ENCODE measurements at regions not wholly inside any gene's neighbourhood (a gene's known extent, or its start where the extent isn't known, plus 50 kb on each side); places are given as distances from the start of the nearest gene placed in this dataset.

DNA sequence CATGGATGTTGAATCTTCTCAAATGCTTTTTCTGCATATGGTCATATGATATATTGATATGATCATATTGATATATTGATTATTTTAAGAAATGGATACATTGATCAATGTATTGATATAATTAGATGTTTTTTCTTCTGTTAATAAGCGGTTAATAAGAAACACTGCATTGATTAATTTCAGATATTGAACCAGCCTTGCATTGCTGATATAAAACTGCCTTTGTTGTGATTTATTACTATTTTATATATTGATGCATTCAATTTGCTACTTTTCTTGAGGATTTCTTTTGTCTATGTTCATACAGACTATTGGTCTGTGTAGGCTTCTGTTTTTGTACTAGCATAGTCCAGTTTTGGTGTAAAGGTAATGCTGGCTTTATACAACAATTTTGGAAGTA, 79.7 kb upstream of the ELN start:
- H3K4me3 ChIP-seq (replicated peaks in 1 of 3; ENCODE audit: insufficient read depth in 1 of 3, low read depth in 2 of 3, low read length in 3 of 3): no peak overlapping the region
- CTCF ChIA-PET (ENCODE audit: low intra/inter-chr PET ratio, low total read pairs): no interaction called here
- TF ChIP-seq SAFB2 (CRISPR knock-in tag; IDR thresholded peaks at IDR 0.05; ENCODE audit: borderline replicate concordance, low read depth) (no peak), NPAS2 (CRISPR knock-in tag; IDR thresholded peaks at IDR 0.05; ENCODE audit: borderline replicate concordance) (no peak), ZNF615 (CRISPR knock-in tag; IDR thresholded peaks at IDR 0.05; ENCODE audit: borderline replicate concordance) (no peak)
- no peaks in the 10 kb centered on the region for H3K4me1 ChIP-seq (ENCODE audit: insufficient read depth, low read length)
- no peak for ATAC-seq
- peaks cover 5% of the 10 kb centered on the region; the same call in 1 of the 2 replicates for H3K9me3 ChIP-seq (ENCODE audit: low read length)
- 58% methylated on average over 1 of the region's 1 CpG for WGBS (ENCODE audit: low lambda C conversion rate)
- H3K9ac ChIP-seq (ENCODE audit: insufficient read depth, low read depth, low read length): no peak overlapping the region
- POLR2A ChIA-PET: no interaction called here
- no peaks in the 10 kb centered on the region for H3K27me3 ChIP-seq (ENCODE audit: control insufficient read depth in 1 of 2, insufficient read depth in 2 of 2, low read length in 2 of 2)
- in situ Hi-C loops (cut with HindIII; ENCODE audit: extremely low pct_ligation_motif_present, low pct_unique_long_range_greater_than_20kb) (no loop called here), intact Hi-C loops (cut with micrococcal nuclease; ENCODE audit: unreplicated experiment) (no loop called here)
- no peak for DNase-seq (ENCODE audit: low spot score)
- H3K27ac ChIP-seq (ENCODE audit: extremely low read length, insufficient read depth, low read length): no peak overlapping the region
- no peak for FAIRE-seq
- no peaks in the 10 kb centered on the region for H3K79me2 ChIP-seq (ENCODE audit: insufficient read depth, low read length)
- no peak overlapping the region for H3K4me2 ChIP-seq (ENCODE audit: low read depth, low read length)
- no peaks in the 10 kb centered on the region for H3K36me3 ChIP-seq (replicated peaks in 1 of 2; ENCODE audit: control insufficient read depth in 1 of 2, insufficient read depth in 2 of 2, low read length in 2 of 2)
- H2AFZ ChIP-seq (ENCODE audit: low read length): no peak overlapping the region
- no peaks in the 10 kb centered on the region for H4K20me1 ChIP-seq (ENCODE audit: insufficient read depth, low read length)
- BruUV-seq (replicated peaks): no TSS peak

DNA sequence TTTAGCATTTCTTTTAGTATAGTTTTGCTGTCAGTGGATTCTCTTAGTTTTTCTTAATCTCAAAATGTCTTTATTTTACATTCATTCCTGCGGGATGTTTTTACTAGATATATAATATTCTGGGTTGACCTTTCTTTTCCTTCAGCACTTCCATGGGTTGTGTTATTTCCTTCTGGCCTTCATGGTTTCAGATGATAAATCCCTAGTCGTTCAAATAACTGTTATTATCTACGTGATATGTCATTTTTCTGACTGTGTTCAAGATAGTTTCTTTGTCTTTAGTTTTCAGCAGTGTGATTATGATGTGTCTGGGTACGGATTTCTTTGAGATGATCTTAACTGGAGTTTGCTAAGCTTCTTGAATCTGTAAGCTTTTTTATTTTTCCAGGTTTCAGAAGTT, 75.7 kb upstream of the ELN start:
- no peak for TF ChIP-seq ATF7-NPFF (CRISPR knock-in tag; IDR thresholded peaks at IDR 0.05; ENCODE audit: low read depth)
- no peak for TF ChIP-seq TP53 (CRISPR knock-in tag; conservative IDR thresholded peaks at IDR 0.05)
- no peak for TF ChIP-seq ZNF431 (CRISPR knock-in tag; IDR thresholded peaks at IDR 0.05; ENCODE audit: borderline replicate concordance, low read depth)
- no peak for TF ChIP-seq ZFP36L2 (CRISPR knock-in tag; IDR thresholded peaks at IDR 0.05)
- TF ChIP-seq PRPF4 (IDR thresholded peaks at IDR 0.05; ENCODE audit: low read depth, low read length, poor library complexity, severe bottlenecking): no peak
- TF ChIP-seq HOXA9 (CRISPR knock-in tag; IDR thresholded peaks at IDR 0.05; ENCODE audit: borderline replicate concordance): no peak
- TF ChIP-seq RCOR2 (CRISPR knock-in tag; IDR thresholded peaks at IDR 0.05): no peak
- no peak for TF ChIP-seq ZSCAN20 (CRISPR knock-in tag; IDR thresholded peaks at IDR 0.05; ENCODE audit: borderline replicate concordance)
- TF ChIP-seq, protein P1, sequence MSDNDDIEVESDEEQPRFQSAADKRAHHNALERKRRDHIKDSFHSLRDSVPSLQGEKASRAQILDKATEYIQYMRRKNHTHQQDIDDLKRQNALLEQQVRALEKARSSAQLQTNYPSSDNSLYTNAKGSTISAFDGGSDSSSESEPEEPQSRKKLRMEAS (IDR thresholded peaks at IDR 0.05): no peak
- no peak for TF ChIP-seq MAZ (IDR thresholded peaks at IDR 0.05; ENCODE audit: borderline replicate concordance, low read depth, low read length)
- TF ChIP-seq MAZ (CRISPR knock-in tag; IDR thresholded peaks at IDR 0.05; ENCODE audit: low read depth): no peak
- TF ChIP-seq PCBP1 (IDR thresholded peaks at IDR 0.05; ENCODE audit: borderline replicate concordance, low read depth, low read length): no peak
- intact Hi-C loops (cut with micrococcal nuclease; ENCODE audit: unreplicated experiment) (loop anchor here (10.0 kb wide), 1 partner anchor 57 kb away; no protein-coding TSS in a partner anchor), in situ Hi-C loops (cut with HindIII; ENCODE audit: extremely low pct_ligation_motif_present, low pct_unique_long_range_greater_than_20kb) (no loop called here)
- Histone ChIP-seq H3K4me3 (replicated peaks in 1 of 3; ENCODE audit: insufficient read depth in 1 of 3, low read depth in 2 of 3, low read length in 3 of 3) (no peak overlapping the region), H3K9me3 (ENCODE audit: low read length) (no peaks in the 10 kb centered on the region), H3K79me2 (ENCODE audit: insufficient read depth, low read length) (no peaks in the 10 kb centered on the region), H3K27me3 (ENCODE audit: control insufficient read depth in 1 of 2, insufficient read depth in 2 of 2, low read length in 2 of 2) (0 out of 5 replicates have a peak, but pooled peaks cover 0 to 6% of the 10 kb centered on the region in 2 experiments), H4K20me1 (ENCODE audit: insufficient read depth, low read length) (no peaks in the 10 kb centered on the region), H3K27ac (ENCODE audit: extremely low read length, insufficient read depth, low read length) (no peak overlapping the region), H3K4me2 (ENCODE audit: low read depth, low read length) (no peak overlapping the region), H3K36me3 (replicated peaks in 1 of 2; ENCODE audit: control insufficient read depth in 1 of 2, insufficient read depth in 2 of 2, low read length in 2 of 2) (no peaks in the 10 kb centered on the region), H2AFZ (ENCODE audit: low read length) (no peak overlapping the region), H3K9ac (ENCODE audit: insufficient read depth, low read depth, low read length) (no peak overlapping the region), H3K4me1 (ENCODE audit: insufficient read depth, low read length) (no peaks in the 10 kb centered on the region)
- DNase-seq (ENCODE audit: low spot score) (no peak), FAIRE-seq (no peak), ATAC-seq (no peak)
- ChIA-PET POLR2A (no interaction called here), CTCF (ENCODE audit: low intra/inter-chr PET ratio, low total read pairs) (no interaction called here)
- 15% methylated on average over 4 of the region's 4 CpGs for WGBS (ENCODE audit: low lambda C conversion rate)
- no TSS peak for BruUV-seq (replicated peaks)

All from HepG2 (cell line).